GM19099 (cell line): ENCODE measurements at regions not wholly inside any gene's neighbourhood (a gene's known extent, or its start where the extent isn't known, plus 50 kb on each side); places are given as distances from the start of the nearest gene placed in this dataset.

ENCODE experiments used
- POLR2A ChIP-seq: IDR thresholded peaks from 3 replicates; pipeline ENCODE4 v1.6.1; 2011; ENCODE audit warnings: low read depth; ENCODE audit not compliant: insufficient read length; ENCODE audit errors: extremely low read depth

DNA sequence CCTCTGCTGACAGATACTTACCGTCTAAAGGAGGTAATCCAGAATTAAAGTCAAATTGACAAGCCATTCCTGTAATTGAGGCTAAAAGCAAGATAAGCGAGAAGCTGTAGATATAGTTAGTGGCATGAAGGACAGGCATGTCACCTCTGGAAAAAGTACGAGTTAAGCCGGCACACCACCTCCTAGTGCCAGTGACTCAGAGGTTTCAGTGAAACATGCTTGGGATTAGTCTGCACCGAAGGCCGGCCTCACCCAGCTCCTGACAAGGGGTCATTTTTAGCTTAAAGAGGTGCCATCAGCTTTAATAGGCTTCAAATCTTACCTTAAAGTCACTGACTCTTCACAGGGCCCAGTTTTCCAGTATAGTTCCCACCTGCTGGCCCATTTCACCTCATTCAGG, 838.0 kb downstream of the UQCRFS1 start:
- no peak for TF ChIP-seq POLR2A

DNA sequence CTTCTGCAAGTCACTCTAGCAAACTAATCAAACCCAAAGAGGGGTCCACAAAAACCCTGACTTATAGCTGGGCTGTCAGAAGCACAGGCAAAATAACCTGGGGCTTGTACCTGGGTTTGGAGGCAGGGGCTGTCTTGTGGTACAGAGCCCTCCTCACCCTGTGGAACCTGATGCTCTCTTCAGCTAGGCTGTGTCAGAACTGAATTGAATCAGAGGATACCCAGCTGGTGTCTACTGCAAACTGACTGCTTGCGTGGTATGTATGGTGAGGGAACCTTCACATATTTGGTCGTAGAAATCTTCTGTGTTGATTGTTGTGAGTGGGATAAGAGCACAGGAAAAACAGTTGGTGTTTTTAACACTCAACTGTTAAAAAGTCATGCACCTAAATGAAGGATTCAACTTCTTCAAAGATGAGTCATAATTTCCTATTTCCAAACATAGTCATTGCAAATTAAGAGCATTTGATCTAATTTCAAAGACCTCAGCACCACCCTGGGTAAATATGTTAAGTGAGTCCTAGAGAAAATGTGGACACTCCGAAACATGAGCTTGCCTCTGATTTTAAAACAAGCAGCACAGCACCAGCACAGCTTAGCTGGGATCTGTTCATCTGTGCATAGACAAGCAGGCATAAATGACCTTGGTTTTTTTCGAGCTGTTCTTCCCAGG, 840.2 kb downstream of the UQCRFS1 start:
- TF ChIP-seq POLR2A, result no peak

- no peak for TF ChIP-seq POLR2A
These were observed 845.8 kb downstream of the UQCRFS1 start for GRCh38 chr19:28367146-28367545.

- TF ChIP-seq POLR2A, result no peak
These were observed 849.7 kb downstream of the UQCRFS1 start for GRCh38 chr19:28363254-28363653.

DNA sequence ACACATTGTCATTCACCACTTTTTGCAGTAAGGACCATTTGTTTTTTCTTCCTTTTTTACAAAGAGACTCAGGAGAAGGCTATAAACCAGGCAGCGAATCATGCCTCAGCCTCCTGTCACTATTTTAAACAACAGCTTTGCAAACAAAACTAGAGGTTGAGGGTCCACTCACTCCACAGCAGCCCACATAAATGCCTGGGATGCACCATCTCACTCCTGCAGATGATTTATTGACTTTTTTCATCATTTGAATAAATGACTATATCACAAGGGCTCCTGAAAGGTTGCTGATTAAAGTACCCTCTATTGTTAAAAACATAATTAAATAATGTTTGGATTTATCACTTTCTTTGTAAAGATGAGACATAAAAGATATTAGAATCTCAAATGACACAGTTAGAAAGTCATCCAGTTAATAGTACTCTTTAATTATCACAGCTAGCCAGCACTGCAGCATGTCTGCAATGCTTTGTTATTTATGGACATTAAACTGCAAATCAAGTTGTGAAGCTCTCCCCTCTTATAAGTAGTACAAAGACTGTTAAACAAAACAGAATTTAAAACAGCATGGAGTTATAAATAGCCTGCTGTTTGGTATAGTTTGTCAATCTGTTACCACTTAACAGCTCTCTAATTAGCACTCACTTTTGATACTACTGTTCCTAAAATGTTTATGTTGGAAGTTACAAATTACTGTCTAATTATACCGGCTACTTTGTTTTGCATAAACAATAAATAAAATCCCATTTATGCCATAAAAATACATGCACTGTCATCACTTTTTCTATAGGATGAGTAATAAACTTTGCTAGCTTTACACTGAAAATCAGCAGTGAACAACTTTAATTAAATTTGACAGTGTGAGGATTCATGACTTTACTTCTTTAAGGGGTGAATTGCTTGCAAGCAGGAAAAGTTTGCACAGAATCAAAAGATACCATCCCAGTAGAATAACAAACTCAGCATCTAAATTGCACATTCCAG, 853.2 kb downstream of the UQCRFS1 start:
- TF ChIP-seq POLR2A, result no peak

DNA sequence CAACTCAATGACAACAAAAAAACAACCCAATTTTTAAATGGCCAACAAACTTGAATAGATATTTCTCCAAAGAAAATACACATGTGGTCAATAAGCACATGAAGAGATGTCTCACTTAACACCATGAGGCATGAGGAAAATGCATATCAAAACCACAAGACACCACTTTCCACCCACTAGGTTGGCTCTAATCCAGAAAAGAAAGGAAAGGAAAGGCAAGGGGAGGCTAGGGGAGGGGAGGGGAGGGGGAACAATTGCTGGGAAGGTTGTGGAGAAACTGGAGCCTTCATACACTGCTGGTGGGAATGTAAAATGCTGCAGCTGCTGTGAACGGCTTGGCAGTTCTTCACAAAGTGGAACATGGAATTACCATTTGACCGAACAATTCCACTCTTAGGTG, 854.3 kb downstream of the UQCRFS1 start:
- TF ChIP-seq POLR2A, result no peak

DNA sequence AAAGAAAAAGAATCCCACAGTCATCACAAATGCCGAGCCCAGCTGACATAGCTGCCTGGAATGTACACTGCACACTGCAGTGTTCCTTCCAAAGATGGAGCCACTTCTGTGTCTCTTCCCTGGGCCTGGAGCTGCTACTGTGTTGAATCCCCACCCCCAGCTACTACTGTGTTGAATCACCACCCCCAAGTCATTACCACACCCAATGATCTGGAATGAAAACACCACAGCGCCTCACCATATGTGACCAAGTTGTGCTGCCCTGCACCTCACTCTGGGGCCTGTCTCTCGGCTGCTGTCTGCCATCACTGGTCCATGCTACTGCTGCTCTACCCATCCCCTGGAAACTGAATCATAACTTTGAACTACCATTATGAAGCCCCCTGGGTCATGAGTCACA, 861.2 kb downstream of the UQCRFS1 start:
- no peak for TF ChIP-seq POLR2A

DNA sequence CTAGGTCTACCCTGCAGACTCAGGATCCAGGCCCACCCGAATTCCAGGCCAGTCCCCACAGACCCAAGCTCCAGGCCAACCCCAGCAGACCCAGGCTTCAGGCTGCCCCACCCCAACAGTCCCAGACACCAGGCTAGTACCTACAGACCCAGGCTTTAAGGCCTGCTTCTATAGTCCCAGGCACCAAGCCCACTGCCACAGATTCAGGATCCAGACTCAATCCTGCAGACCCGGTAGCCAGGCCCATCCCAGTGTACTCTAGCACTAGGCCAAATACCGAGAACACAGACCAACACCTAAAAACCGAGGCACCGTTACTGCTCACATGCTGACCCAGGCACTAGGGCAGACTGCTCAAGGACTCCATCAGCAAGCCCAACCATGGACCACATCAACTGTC, 862.3 kb downstream of the UQCRFS1 start:
- TF ChIP-seq POLR2A, result no peak

DNA sequence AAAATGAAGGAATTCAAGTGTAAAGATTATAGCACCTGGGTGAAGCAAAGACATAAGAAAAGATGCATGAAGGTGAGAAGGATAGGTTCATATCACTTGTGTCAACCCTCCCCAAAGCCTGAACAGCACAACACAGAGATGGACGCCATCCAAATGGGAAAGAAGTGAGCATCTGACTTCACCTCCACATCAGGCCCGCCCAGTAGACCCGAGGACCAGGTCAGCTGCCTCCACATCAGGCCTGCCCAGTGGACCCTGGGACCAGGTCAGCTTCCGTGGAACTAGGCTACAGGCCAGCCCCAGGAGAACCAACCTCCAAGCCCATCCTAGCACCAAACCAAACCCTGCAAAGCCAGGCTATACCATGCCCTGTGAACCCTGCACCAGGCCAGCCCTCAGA, 862.9 kb downstream of the UQCRFS1 start:
- no peak for TF ChIP-seq POLR2A

DNA sequence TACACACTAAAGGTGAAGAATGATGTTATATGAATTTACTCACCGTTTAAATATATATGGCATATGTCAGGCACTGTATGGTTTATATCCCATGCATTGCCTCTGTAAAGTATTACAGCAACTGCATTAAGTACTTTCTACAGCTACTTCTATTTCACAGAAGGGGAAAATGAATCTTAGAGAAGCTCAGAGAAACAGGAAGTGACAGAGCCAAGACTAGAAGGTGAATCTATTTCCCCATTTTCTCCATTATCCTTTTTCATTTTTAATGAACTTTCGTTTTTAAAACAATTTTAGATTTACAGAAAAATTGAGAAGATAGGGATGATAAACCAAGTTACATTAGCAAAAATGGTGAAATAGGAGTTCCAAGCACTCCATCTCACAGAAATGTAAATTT, 863.3 kb downstream of the UQCRFS1 start:
- no peak for TF ChIP-seq POLR2A

DNA sequence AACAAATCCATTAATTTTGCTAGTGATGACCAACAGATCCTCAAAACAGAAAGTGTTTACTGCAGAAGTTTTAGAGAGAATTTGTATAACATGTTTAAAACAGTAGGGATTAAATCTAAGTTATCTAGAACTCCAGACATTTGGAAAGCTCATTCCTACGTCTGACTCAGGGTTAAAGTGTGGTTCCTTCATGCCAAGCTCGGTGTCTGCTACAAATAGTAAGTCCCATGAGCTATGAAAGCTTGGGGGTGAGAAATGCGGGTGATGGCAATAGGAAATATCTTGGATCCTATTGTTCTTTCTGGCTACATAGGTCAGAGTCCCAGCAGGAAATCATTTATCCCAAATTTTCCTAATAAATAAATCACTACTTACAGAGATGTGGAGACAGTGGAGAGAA, 867.1 kb downstream of the UQCRFS1 start:
- TF ChIP-seq POLR2A, result no peak

DNA sequence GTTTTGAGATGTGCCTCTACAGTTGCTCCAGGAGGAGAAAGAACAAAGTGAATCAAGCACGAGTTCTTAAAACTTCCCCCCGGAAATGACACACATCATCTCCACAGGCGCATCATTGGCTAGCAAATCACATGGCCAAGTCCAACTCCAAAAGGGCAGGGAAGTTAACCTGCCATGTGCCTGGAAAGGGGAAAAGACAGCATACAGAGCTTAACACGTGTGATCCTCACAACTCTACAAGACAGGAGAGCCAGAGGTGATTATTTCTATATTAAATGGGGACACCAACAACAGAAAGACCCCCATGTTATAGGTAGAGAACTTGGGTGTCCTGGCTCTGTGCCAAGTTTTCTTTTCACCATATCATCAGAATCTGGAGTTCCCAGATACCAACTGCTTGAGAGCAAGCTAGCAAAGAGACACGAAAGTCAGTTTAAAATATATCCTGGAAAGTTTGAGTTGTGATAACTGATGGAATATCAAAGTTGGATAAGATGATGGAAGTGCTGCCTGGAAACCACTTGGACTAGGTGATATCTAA, 871.1 kb downstream of the UQCRFS1 start:
- TF ChIP-seq POLR2A, result no peak

- no peak for TF ChIP-seq POLR2A
These were observed 878.5 kb downstream of the UQCRFS1 start for GRCh38 chr19:28334419-28334818.

DNA sequence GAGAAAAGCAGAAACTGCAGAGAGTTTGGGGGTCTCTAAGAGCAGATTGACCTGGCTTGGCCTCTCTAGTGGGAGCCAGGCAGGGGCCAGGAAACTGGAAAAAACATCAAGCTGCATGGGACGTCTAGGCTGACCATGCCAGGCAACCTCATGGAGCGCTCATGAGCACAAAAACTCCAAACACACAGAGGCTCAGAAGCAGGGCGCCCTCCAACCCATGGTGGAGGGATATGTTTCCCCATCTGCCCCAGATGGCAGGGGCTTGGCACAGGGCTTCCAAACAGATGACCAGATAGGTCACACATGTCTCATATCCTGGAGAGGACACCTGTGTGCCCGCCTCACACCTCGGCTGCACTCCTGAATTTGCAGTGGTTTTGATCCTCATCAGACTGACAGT, 879.0 kb downstream of the UQCRFS1 start:
- TF ChIP-seq POLR2A, result no peak

GRCh38 chr19:28332886-28333285, 880.1 kb downstream of the UQCRFS1 start:
- no peak for TF ChIP-seq POLR2A

DNA sequence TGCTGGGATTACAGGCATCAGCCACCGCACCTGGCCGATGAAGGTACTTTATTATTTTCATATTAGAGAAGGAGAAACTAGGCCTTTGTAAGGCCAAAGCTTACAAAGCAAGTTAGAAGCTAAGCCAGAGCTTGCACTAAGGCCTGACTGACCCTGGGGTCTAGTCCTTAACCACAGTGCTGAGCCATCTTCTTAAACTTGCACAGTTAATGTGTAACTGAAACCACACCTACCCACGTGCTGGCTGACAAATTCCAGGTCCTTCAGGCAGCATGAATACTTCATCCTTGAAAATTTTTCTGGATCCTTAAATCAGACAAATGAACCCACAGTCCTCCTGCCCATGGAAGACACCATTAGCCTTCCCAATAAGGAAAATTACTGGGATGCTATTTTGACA, 880.6 kb downstream of the UQCRFS1 start:
- TF ChIP-seq POLR2A, result no peak
